Parathyroid adenoma (tissue), 2 donors: ENCODE measurements at regions not wholly inside any gene's neighbourhood (a gene's known extent, or its start where the extent isn't known, plus 50 kb on each side); places are given as distances from the start of the nearest gene placed in this dataset.

Source experiments
- H2AFZ ChIP-seq: fragments of 300-600 bp; sonication (generic); one replicate; pipeline ENCODE4 v1.7.0; 2017; ENCODE audit warnings: antibody characterized with exemption, mild to moderate bottlenecking
- H3K27ac ChIP-seq: fragments of 300-600 bp; sonication (generic); one replicate; pipeline ENCODE4 v1.7.0; 2017
- H3K27me3 ChIP-seq: fragments of 300-600 bp; sonication (generic); one replicate; pipeline ENCODE4 v1.7.0; 2017; ENCODE audit warnings: low read length; ENCODE audit not compliant: control insufficient read depth, insufficient read depth
- H3K36me3 ChIP-seq: fragments of 300-600 bp; sonication (generic); one replicate; pipeline ENCODE4 v1.7.0; 2017; ENCODE audit warnings: low read length; ENCODE audit not compliant: control insufficient read depth, insufficient read depth
- H3K4me1 ChIP-seq: fragments of 300-600 bp; sonication (generic); one replicate; pipeline ENCODE4 v1.7.0; 2017; ENCODE audit warnings: control low read depth
- H3K4me2 ChIP-seq: fragments of 300-600 bp; sonication (generic); one replicate; pipeline ENCODE4 v1.7.0; 2017; ENCODE audit warnings: low read length
- H3K4me3 ChIP-seq: fragments of 300-600 bp; sonication (generic); one replicate; pipeline ENCODE4 v1.7.0; 2017; ENCODE audit warnings: low read depth, low read length
- H3K79me2 ChIP-seq: fragments of 300-600 bp; sonication (generic); one replicate; pipeline ENCODE4 v1.7.0; 2017; ENCODE audit warnings: control low read depth
- H3K9ac ChIP-seq: fragments of 300-600 bp; sonication (generic); one replicate; pipeline ENCODE4 v1.7.0; 2017; ENCODE audit warnings: mild to moderate bottlenecking
- H3K9me3 ChIP-seq: fragments of 300-600 bp; sonication (generic); one replicate; pipeline ENCODE4 v1.7.0; 2017; ENCODE audit warnings: low read length; ENCODE audit not compliant: control insufficient read depth
- CTCF ChIP-seq: fragments of 300-600 bp; sonication (generic); IDR thresholded peaks from one replicate; pipeline ENCODE4 v1.7.0; 2017; ENCODE audit warnings: antibody characterized with exemption, mild to moderate bottlenecking
- donor health status: primary hyperparathyroidism.

DNA sequence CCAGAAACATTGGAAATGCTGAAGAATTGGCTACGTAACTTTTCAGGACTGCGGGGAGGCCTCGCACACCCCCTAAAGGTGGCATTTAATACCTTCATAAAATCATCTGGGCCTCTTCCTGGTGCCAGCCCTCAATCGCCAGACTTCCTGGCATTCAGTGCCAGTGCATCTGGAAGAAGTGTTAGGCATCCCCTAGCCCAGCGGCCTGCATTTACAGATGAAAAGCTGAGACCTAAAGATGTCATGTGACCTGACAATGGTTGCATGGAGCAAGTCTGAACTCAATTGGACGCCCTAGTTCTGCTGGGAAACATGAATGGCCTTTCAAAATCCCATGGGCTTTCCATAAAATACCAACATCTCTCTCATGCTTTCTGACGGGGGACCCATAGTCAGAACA is 81.0 kb upstream of the TMEM45B start:
- Histone ChIP-seq H3K4me2 (no peak overlapping the region), H3K4me1 (no peaks in the 10 kb centered on the region), H3K36me3 (no peaks in the 10 kb centered on the region), H3K27ac (no peak overlapping the region), H2AFZ (no peak overlapping the region), H3K9ac (no peak overlapping the region), H3K79me2 (no peaks in the 10 kb centered on the region), H3K27me3 (no peaks in the 10 kb centered on the region), H3K9me3 (no peaks in the 10 kb centered on the region), H3K4me3 (no peak overlapping the region)
- no peak for TF ChIP-seq CTCF

DNA sequence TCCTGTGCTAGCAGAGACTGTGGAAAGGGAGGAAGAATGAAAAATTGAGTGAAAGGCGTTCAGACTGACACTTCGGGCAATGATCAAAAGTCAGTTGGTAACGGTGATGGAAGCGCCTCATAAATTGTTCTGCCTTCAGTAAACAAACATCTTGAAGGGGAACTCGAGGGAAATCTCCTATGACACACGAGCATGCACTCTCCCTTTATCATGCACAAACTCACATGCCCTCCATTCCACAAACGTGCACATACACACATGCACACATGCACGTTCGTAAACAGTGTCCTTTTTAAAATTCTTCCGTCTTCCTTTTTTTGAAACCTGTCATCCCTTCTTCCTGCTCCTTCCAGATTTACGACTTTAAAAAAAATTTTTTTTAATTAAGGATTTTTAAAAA is 77.8 kb upstream of the TMEM45B start:
- no peak for TF ChIP-seq CTCF
- Histone ChIP-seq H3K4me1 (no peaks in the 10 kb centered on the region), H3K9me3 (no peaks in the 10 kb centered on the region), H3K79me2 (no peaks in the 10 kb centered on the region), H3K27ac (no peak overlapping the region), H3K4me2 (no peak overlapping the region), H3K4me3 (no peak overlapping the region), H3K36me3 (no peaks in the 10 kb centered on the region), H3K9ac (no peak overlapping the region), H3K27me3 (no peaks in the 10 kb centered on the region), H2AFZ (no peak overlapping the region)

GRCh38 chr11:129738242-129738641 is 77.4 kb upstream of the TMEM45B start:
- H2AFZ ChIP-seq, result no peak overlapping the region
- no peaks in the 10 kb centered on the region for H3K79me2 ChIP-seq
- no peak overlapping the region for H3K9ac ChIP-seq
- no peaks in the 10 kb centered on the region for H3K27me3 ChIP-seq
- no peaks in the 10 kb centered on the region for H3K4me1 ChIP-seq
- H3K9me3 ChIP-seq, result no peaks in the 10 kb centered on the region
- no peak overlapping the region for H3K27ac ChIP-seq
- H3K4me3 ChIP-seq, result no peak overlapping the region
- no peaks in the 10 kb centered on the region for H3K36me3 ChIP-seq
- H3K4me2 ChIP-seq, result no peak overlapping the region
- TF ChIP-seq CTCF, result no peak

DNA sequence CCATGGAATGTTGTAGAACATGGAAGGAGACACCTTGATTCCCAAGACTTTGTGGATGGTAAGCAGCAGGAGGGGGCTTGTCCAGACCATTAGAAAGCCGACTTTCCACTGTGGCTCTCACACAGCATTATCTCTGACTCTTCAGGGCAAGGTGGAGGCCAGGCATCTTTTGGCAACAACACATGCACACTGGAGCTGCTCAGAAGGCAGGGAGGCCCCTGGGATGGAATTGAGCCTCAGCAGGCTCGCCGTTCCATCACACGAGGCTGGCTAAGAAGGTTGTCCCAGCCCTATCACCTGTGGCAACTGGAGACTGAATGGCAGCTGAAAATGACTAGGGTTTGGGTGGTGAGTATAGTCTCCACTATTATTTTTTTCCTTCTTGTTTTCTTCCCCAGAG is 76.3 kb upstream of the TMEM45B start:
- Histone ChIP-seq H3K4me2 (no peak overlapping the region), H3K9me3 (no peaks in the 10 kb centered on the region), H3K27me3 (no peaks in the 10 kb centered on the region), H3K27ac (no peak overlapping the region), H3K4me1 (no peaks in the 10 kb centered on the region), H2AFZ (no peak overlapping the region), H3K79me2 (no peaks in the 10 kb centered on the region), H3K36me3 (no peaks in the 10 kb centered on the region), H3K9ac (no peak overlapping the region), H3K4me3 (no peak overlapping the region)
- TF ChIP-seq CTCF, result no peak

DNA sequence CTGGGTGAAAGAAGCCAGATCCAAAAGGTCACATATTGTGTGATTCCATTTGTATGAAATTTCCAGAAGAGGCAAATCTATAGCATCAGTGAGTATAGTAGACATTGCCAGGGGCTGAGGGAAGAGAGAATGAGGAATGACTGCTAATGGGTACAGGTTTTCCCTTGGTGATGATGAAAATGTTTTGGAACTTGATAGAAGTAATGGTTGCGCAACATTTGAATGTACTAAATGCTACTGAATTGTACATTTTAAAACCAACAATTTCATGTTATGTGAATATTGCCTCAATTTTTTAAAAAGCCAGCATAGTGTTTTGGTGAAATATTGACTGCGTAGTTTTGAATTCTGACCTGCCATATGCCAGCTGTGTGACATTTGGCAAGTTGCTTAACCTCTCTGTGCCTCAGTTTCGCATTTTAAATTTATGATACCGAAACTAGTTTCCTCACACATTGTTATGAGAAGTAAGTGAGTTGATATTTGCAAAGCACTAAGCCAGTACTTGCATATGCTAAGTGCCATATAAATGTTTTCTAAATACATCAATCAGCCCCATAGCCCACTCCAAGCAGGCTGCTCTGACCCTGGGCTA is 75.4 kb upstream of the TMEM45B start:
- Histone ChIP-seq H3K36me3 (no peaks in the 10 kb centered on the region), H3K4me1 (no peaks in the 10 kb centered on the region), H3K9ac (no peak overlapping the region), H3K27ac (no peak overlapping the region), H3K9me3 (no peaks in the 10 kb centered on the region), H3K4me3 (no peak overlapping the region), H3K4me2 (no peak overlapping the region), H3K79me2 (no peaks in the 10 kb centered on the region), H2AFZ (no peak overlapping the region), H3K27me3 (no peaks in the 10 kb centered on the region)
- no peak for TF ChIP-seq CTCF
